Activated T-helper 17 cell treated with anti-CD3 and anti-CD28 coated beads, Interleukin-2, amount 50 U/mL, for 72 hours (primary cell): ENCODE measurements at regions not wholly inside any gene's neighbourhood (a gene's known extent, or its start where the extent isn't known, plus 50 kb on each side); places are given as distances from the start of the nearest gene placed in this dataset.

Experiments
- ATAC-seq: fragments of 150-1000 bp; cut with Tn5 transposase; replicated peaks from 2 replicates; pipeline ENCODE4 v1.10.0; 2021; ENCODE audit warnings: mild to moderate bottlenecking, moderate library complexity
- H3K27ac Mint-ChIP-seq: one replicate; pipeline ENCODE4 v1.8.0; 2022; ENCODE audit warnings: mixed read lengths
- H3K27me3 Mint-ChIP-seq: one replicate; pipeline ENCODE4 v1.8.0; 2022; ENCODE audit warnings: mixed read lengths
- H3K36me3 Mint-ChIP-seq: one replicate; pipeline ENCODE4 v1.8.0; 2022; ENCODE audit warnings: low read depth, mild to moderate bottlenecking, mixed read lengths
- H3K4me1 Mint-ChIP-seq: one replicate; pipeline ENCODE4 v1.8.0; 2022; ENCODE audit warnings: mixed read lengths
- H3K4me3 Mint-ChIP-seq: one replicate; pipeline ENCODE4 v1.8.0; 2022; ENCODE audit warnings: mild to moderate bottlenecking, mixed read lengths
- H3K9me3 Mint-ChIP-seq: one replicate; pipeline ENCODE4 v1.8.0; 2022; ENCODE audit warnings: mixed read lengths

DNA sequence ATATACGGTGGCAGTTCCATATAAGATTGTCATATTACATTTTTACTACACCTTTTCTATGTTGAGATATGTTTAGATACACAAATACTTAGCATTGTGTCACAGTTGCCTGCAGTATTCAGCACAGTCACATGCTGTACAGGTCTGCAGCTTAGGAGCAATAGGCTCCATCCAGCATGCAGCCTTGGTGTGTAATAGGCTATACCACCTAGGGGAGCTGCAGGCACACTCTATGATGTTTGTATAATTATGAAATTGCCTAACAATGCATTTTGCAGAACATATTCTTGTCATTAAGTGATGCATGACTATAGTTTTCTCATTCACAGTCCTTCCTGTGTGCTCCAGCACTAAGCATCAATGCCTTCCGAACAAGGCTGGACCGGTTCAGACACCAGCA lies 133.4 kb downstream of the NDUFA10 start:
- ATAC-seq = no peak
- Mint-ChIP-seq H3K36me3 (no peaks in the 10 kb centered on the region), H3K4me1 (peaks cover 5% of the 10 kb centered on the region), H3K27ac (no peak overlapping the region), H3K4me3 (no peak overlapping the region), H3K27me3 (peaks cover 21% of the 10 kb centered on the region), H3K9me3 (no peaks in the 10 kb centered on the region)

DNA sequence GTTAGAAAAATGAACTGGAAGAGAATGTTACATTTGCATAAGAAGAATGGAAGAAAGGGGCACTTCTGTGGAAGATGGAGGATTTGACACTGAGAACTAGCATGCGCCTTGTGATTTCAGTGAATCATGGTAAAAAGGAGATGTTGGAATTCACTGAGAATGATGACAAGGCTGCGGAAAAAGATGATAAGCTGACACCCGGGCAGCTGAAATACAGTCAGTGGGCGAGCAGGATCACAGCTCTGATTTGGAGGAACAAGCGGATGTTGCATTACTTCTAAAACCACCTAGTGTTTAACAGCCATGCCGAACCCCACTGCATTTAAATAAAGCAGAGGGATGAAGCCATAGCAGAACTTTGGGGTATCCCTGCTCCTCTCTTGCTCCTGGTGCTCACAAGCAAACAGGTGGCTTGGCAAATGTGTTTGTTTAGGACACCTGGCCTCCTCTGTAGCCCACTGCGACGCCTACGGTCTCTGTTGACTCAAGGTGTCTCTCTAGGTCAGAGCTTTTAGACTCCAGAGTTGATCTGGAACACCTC lies 134.9 kb downstream of the NDUFA10 start:
- Mint-ChIP-seq H3K27ac (no peak overlapping the region), H3K4me3 (no peak overlapping the region), H3K27me3 (peaks cover 17% of the 10 kb centered on the region), H3K36me3 (no peaks in the 10 kb centered on the region), H3K9me3 (no peaks in the 10 kb centered on the region), H3K4me1 (peaks cover 5% of the 10 kb centered on the region)
- no peak for ATAC-seq

DNA sequence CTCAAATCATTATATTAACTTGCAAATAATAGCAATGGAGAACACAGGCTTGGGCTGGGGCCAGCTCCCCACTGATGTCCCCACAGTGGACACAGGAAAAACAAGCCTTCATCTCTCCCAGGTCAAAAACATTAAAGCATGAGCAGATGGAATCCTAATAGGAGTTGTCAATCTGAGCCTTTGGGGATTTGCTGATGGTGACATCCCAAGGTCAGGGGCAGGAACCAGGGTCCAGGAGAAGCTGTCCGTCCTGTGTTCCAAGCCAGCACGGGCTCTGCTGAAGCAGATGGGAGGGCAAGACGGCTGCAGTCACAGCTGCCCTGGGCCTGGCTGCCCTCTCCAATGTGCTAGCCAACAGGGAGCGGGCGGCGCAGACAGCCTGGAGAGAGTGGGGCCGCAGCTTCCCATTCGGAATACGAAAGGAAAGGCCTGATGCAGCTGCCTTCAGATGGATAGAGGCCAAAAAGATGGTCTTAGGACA lies 135.5 kb downstream of the NDUFA10 start:
- Mint-ChIP-seq H3K4me1 (peaks cover 4% of the 10 kb centered on the region), H3K9me3 (peaks cover 2% of the 10 kb centered on the region), H3K4me3 (no peak overlapping the region), H3K27me3 (peaks cover 11% of the 10 kb centered on the region), H3K27ac (peak overlapping the region; percentile 48), H3K36me3 (no peaks in the 10 kb centered on the region)
- no peak for ATAC-seq

DNA sequence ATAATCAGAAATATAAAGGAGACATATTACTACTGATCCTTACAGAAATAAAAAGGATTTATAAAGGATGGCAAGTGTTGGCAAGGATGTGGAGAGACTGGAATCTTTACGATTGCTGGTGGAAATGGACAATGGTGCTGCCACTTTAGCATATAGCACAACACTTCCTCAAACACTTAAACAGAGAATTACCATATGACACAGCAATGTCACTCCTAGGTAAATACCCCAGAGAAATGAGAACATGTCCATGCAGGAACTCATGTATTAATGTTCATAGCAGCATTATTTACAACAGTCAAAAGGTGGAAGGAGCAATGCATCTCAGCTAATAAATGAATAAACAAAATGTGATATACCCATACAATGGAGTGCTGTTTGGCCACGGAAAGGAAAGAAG lies 137.5 kb downstream of the NDUFA10 start:
- no peak overlapping the region for H3K4me3 Mint-ChIP-seq
- ATAC-seq = no peak

DNA sequence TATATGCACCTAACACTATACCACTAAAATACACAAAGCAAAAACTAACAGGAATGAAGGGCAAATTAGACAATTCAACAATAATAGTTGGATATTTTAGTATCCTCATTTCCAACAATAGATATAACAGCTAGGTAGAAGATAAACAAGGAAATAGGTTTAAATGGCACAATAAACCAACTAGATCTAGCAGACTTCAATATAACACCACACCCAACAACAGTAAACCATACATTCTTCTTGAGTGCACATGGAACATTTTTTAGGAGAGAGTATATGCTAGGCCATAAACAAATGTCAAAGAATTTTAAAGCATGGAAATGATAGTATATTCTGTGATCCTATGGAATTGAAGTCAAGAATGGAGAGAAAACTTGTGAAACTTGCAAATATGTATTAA lies 138.4 kb downstream of the NDUFA10 start:
- ATAC-seq = no peak
- Mint-ChIP-seq H3K27ac (no peak overlapping the region), H3K27me3 (peaks cover 2% of the 10 kb centered on the region), H3K4me3 (no peak overlapping the region), H3K36me3 (no peaks in the 10 kb centered on the region), H3K9me3 (peaks cover 6% of the 10 kb centered on the region), H3K4me1 (peaks cover 5% of the 10 kb centered on the region)

More for the DNA sequence above, 137.5 kb downstream of the NDUFA10 start:
- H3K27me3 Mint-ChIP-seq = peaks cover 2% of the 10 kb centered on the region
- H3K27ac Mint-ChIP-seq = no peak overlapping the region
- H3K36me3 Mint-ChIP-seq = no peaks in the 10 kb centered on the region
- peaks cover 6% of the 10 kb centered on the region for H3K9me3 Mint-ChIP-seq
- H3K4me1 Mint-ChIP-seq = no peaks in the 10 kb centered on the region

DNA sequence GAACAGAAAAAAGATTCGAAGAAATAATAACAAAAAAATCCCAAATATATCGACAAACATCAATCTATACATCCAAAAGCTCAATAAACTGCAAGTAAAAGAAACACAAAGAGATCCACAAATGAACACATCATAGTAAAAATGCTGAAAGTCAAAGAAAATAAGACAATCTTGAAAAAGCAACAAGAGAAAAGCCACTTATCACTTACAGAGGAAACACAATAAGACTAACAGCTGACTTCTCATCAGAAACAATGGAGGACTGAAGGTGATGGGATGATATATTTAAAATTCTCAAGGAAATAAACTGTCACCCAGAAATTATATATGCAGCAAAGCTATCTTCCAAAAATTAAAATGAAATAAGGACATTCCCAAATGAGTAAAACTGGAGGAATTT lies 140.3 kb downstream of the NDUFA10 start:
- Mint-ChIP-seq H3K4me3 (no peak overlapping the region), H3K27ac (no peak overlapping the region), H3K4me1 (peaks cover 5% of the 10 kb centered on the region), H3K27me3 (no peaks in the 10 kb centered on the region), H3K9me3 (peaks cover 6% of the 10 kb centered on the region), H3K36me3 (no peaks in the 10 kb centered on the region)
- no peak for ATAC-seq

DNA sequence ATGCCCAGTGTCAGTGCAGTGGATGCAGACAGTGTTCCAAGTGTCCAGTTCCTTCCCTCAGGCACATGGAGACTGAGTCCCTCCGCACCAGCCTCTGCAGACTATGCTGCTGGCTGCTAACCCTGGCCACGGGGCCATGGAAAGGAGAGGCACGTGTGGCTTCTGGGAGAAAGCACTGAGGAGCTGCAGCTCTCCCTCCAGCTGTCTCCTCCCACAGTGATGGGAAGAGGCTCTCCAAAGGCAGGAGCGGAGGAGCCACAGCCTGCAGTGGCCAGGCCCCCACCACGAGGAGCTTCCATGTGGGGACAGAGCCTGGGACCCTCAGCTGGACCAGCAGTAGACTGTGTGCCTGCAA lies 141.1 kb downstream of the NDUFA10 start:
- Mint-ChIP-seq H3K4me1 (peaks cover 5% of the 10 kb centered on the region), H3K27me3 (no peaks in the 10 kb centered on the region), H3K9me3 (peaks cover 6% of the 10 kb centered on the region), H3K27ac (no peak overlapping the region), H3K4me3 (no peak overlapping the region), H3K36me3 (no peaks in the 10 kb centered on the region)
- ATAC-seq = no peak

DNA sequence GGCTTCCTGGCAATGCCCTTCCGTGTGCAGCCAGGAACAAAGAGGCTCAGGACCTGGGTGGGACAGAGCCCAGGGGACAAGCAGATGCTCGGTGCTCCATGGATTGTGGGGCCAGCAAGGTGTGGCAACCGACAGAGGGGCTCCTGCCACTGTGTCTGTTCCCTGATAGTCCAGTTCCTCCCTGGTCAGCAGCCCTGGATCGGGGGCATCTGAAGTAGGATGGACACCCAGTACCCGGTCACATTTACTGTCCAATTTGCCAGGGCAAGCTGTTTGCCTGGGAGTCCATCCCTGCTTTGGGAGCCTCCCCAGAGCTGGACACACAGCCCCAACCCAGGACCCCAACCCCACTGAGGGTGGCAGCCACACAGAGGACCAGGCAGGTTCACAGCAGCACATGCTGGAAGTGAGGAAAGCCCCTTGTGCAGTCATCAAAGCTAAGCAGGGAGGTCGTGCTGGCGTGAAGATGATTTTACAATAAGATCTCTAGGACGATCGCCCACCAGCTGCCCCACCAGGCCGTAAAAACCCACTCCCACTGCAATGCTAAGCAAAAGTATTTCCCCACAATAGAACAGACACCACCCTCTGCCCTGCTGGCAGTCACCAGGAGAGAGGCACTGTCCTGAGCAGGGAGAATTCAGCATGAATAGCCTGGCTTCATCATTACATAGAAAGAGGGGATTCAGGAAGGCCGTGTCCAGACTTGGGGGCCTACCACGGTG lies 141.7 kb downstream of the NDUFA10 start:
- no peaks in the 10 kb centered on the region for H3K27me3 Mint-ChIP-seq
- H3K27ac Mint-ChIP-seq = no peak overlapping the region
- H3K4me1 Mint-ChIP-seq = peaks cover 5% of the 10 kb centered on the region

DNA sequence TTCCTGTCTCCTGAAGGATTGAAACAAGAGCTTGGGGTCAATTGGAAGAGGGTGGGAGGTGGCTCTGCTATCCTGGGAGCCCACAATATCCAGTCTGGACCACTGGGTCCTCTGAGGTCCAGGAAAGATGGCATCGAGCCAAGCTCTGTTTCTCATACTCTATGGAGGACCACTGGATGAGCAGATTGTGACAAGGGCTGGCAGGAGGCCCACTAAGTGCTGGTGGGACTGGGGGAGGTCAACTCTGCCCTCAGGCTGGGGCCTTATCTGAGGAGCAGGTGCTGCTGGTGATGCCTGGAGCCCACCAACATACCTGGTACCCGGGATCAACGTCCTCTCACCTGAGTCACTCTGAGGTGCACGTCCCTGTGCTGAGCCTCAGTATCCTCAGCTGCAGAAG lies 142.4 kb downstream of the NDUFA10 start:
- Mint-ChIP-seq H3K27me3 (no peaks in the 10 kb centered on the region), H3K4me3 (no peak overlapping the region), H3K4me1 (peaks cover 5% of the 10 kb centered on the region), H3K9me3 (peaks cover 6% of the 10 kb centered on the region), H3K27ac (no peak overlapping the region), H3K36me3 (no peaks in the 10 kb centered on the region)
- ATAC-seq = no peak

More for the DNA sequence above, 141.7 kb downstream of the NDUFA10 start:
- Mint-ChIP-seq H3K9me3 (peaks cover 6% of the 10 kb centered on the region), H3K4me3 (no peak overlapping the region), H3K36me3 (no peaks in the 10 kb centered on the region)
- ATAC-seq = no peak

DNA sequence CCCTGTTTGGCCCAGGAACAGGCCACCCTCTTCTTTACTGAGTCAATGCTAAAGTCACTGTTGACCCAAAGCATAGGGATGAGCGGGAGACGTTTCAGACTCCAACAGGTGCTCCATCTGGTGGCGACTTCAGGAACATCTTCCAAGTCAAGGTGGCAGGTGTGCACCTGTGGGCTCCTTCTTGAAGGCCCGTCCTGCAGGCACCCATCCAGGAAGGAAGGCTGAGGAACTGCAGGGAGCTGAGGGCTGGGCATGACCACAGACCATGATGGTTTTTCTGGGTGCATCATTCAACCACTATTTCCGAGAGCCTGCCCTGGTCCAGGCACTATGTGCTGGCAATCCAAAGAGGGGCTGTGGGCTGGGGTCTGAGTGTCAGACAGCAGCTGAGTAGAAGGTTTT lies 142.8 kb downstream of the NDUFA10 start:
- H3K36me3 Mint-ChIP-seq = no peaks in the 10 kb centered on the region
- peaks cover 5% of the 10 kb centered on the region for H3K4me1 Mint-ChIP-seq
- H3K4me3 Mint-ChIP-seq = no peak overlapping the region
- H3K9me3 Mint-ChIP-seq = peaks cover 6% of the 10 kb centered on the region
- peak; percentile 72 for ATAC-seq
- no peaks in the 10 kb centered on the region for H3K27me3 Mint-ChIP-seq
- no peak overlapping the region for H3K27ac Mint-ChIP-seq

DNA sequence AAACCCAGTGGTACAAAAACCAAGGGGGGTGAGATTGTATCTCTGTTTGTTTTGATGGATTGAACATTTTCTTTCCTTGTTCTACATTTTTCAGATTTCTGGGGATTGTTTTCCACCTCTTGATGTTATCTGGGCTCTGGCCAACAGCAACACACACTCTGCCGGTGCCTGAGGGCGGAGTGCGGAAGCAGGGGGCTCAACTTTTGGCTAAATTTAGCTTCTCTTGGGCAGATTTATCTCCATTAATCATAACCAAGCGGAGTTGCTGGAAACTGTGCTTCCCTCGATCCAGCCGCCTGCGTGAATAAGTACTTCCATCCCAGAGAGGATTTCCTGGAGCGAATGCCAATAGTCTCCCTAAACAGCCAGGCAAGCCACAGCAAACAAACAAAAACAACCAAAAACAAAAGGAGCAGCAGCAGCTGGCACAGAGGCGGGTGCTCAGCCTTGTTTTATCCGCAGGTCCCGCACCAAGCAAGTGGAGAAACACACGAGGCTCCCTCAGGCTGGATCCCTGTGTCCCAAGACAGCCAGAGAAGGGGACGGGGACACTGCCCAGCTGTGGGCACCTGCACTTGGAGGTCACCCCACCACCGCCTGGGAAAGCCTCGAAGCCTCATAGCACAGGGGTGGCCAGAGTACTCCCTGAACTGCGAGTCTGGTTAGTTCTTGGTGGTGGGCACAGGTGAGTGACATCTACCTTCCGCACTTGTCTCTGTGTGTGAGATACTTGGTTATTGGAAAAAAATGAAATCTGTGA lies 143.4 kb downstream of the NDUFA10 start:
- H3K27me3 Mint-ChIP-seq = no peaks in the 10 kb centered on the region
- H3K4me1 Mint-ChIP-seq = peaks cover 5% of the 10 kb centered on the region
- no peak overlapping the region for H3K4me3 Mint-ChIP-seq
- H3K27ac Mint-ChIP-seq = no peak overlapping the region
- peaks cover 6% of the 10 kb centered on the region for H3K9me3 Mint-ChIP-seq
- ATAC-seq = peak; percentile 11
- H3K36me3 Mint-ChIP-seq = no peaks in the 10 kb centered on the region

DNA sequence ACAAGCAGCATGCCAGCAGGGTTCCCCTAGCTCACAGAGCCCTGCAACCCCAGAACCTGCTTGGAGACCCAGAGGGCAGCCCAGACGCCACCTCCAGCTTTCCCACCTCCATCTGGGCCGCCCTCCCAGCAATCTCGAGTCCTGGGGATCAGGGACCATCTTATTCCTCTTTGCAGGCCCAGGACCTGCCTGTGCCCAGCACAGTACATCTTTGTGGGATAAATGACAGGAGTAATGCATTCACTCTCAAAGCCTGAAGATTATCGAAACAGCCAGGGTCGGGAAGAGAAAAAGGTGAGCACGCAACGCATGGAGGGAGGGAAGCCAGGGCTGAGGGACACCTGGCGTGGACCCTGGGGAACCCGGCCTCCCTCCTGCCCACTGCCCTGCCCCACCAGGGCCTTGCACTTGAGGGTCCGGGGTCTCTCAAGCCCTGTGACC lies 144.1 kb downstream of the NDUFA10 start:
- Mint-ChIP-seq H3K36me3 (no peaks in the 10 kb centered on the region), H3K4me3 (no peak overlapping the region), H3K27me3 (no peaks in the 10 kb centered on the region), H3K4me1 (peaks cover 5% of the 10 kb centered on the region), H3K9me3 (peaks cover 6% of the 10 kb centered on the region), H3K27ac (no peak overlapping the region)
- no peak for ATAC-seq

DNA sequence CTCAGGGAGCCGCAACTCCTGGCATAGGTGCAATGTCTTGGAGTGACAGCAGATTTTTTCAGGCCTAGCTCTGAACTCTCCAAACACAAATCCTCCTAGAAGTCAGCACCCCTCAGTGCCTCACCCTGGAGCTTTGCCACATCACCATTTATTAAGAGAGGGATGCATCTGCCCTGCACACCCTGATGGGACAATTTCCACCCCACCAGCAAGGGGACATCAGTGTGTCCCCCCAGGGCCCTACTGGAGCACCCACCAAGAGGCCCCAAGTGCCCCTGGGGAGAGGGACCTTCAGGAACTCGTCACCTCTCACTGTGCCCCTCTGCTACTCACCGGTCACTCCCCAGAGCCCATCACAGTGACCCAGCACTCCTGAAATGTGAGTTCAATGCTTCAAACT lies 144.7 kb downstream of the NDUFA10 start:
- Mint-ChIP-seq H3K27ac (no peak overlapping the region), H3K27me3 (peaks cover 4% of the 10 kb centered on the region), H3K36me3 (no peaks in the 10 kb centered on the region), H3K9me3 (peaks cover 6% of the 10 kb centered on the region), H3K4me1 (peaks cover 5% of the 10 kb centered on the region), H3K4me3 (no peak overlapping the region)
- no peak for ATAC-seq

DNA sequence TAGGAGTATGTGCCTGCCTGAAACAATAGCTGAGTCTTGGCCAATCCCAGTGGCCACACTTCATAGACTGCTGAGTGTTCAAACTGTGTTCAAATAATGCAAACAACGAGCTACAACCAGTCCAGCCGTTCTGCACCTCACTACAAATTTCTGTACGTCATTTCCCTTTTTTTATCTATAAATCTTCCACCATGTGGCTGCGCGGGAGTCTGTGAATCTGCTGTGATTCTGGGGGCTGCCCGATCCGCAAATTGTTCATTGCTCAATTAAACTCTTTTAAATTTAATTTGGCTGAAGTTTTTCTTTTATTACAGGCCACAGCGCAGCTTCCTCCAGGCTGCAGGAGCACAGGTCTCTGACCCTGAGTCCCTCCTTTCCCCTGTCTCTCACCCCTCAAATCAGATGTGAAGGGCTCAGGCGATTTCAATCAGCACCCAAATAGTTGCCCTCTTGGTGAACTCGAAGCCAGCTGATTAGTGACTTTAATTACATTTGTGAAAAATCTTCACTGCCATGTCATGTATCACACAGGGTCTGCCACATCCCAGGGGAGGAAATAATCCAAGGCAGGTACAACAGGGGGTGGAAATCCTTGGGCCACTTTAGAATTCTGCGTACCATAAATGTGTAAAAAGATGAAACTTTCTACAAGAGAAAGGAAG lies 145.6 kb downstream of the NDUFA10 start:
- Mint-ChIP-seq H3K4me1 (peaks cover 5% of the 10 kb centered on the region), H3K27ac (no peak overlapping the region), H3K9me3 (peaks cover 3% of the 10 kb centered on the region), H3K36me3 (no peaks in the 10 kb centered on the region), H3K27me3 (peaks cover 4% of the 10 kb centered on the region), H3K4me3 (no peak overlapping the region)
- ATAC-seq = no peak
